PC-9 (cell line): ENCODE measurements at regions not wholly inside any gene's neighbourhood (a gene's known extent, or its start where the extent isn't known, plus 50 kb on each side); places are given as distances from the start of the nearest gene placed in this dataset.

Source experiments
- BruUV-seq: library from RNA; stranded (reverse); fragments of 400-500 nt; replicated peaks from 2 replicates; lab custom pipeline; 2021; lab: Mats Ljungman, UMichigan
- CTCF ChIA-PET: fragments of 300-600 bp; sonication (Branson Sonifier 250); formaldehyde crosslinking; loops from one replicate; lab custom pipeline; 2022; ENCODE audit warnings: antibody characterized with exemption; lab: Charles Lee
- POLR2A ChIA-PET: fragments of 300-600 bp; sonication (Branson Sonifier 250); formaldehyde crosslinking; loops from one replicate; lab custom pipeline; 2022; ENCODE audit warnings: antibody characterized with exemption; ENCODE audit not compliant: unreplicated experiment; lab: Charles Lee
- DNase-seq, 2 experiments: peaks; one replicate each; pipeline versions ENCODE4 v3.0.0 to v3.0.0-alpha.2; 2015 to 2022; ENCODE audit warnings: mixed read lengths in 1 of 2
- H2AFZ ChIP-seq: fragments of 200-600 bp; sonication (generic); 2 replicates; pipeline ENCODE4 v1.8.1; 2017; ENCODE audit warnings: antibody characterized with exemption
- H3F3A ChIP-seq: fragments of 200-600 bp; sonication (generic); 2 replicates; pipeline ENCODE4 v1.8.1; 2017; ENCODE audit warnings: antibody characterized with exemption, mild to moderate bottlenecking, low read depth; ENCODE audit not compliant: insufficient read depth
- H3K27ac ChIP-seq: fragments of 200-600 bp; sonication (generic); 2 replicates; pipeline ENCODE4 v1.6.1; 2016; ENCODE audit warnings: mixed run types
- H3K27me3 ChIP-seq: fragments of 200-600 bp; sonication (generic); 2 replicates; pipeline ENCODE4 v1.6.1; 2016; ENCODE audit warnings: low read depth, mixed run types; ENCODE audit not compliant: insufficient read depth
- H3K36me3 ChIP-seq: fragments of 200-600 bp; sonication (generic); 2 replicates; pipeline ENCODE4 v1.6.1; 2016; ENCODE audit warnings: low read depth, mixed run types
- H3K4me1 ChIP-seq: fragments of 200-600 bp; sonication (generic); replicated peaks from 2 replicates; pipeline ENCODE4 v1.6.1; 2016; ENCODE audit warnings: mixed run types; ENCODE audit not compliant: insufficient read depth
- H3K4me2 ChIP-seq: fragments of 200-600 bp; sonication (generic); 2 replicates; pipeline ENCODE4 v1.6.1; 2017; ENCODE audit warnings: mixed run types
- H3K4me3 ChIP-seq: fragments of 200-600 bp; sonication (generic); 2 replicates; pipeline ENCODE4 v1.6.1; 2016; ENCODE audit warnings: mixed run types
- H3K79me2 ChIP-seq: fragments of 200-600 bp; sonication (generic); 2 replicates; pipeline ENCODE4 v1.6.1; 2017; ENCODE audit warnings: low read depth, mixed run types
- H3K9me2 ChIP-seq: fragments of 200-600 bp; sonication (generic); 2 replicates; pipeline ENCODE4 v1.8.1; 2017; ENCODE audit warnings: mild to moderate bottlenecking; ENCODE audit not compliant: insufficient read depth
- H3K9me3 ChIP-seq: fragments of 200-600 bp; sonication (generic); 2 replicates; pipeline ENCODE4 v1.8.1; 2016; ENCODE audit warnings: low read depth; ENCODE audit not compliant: insufficient read depth
- H4K20me1 ChIP-seq: fragments of 200-600 bp; sonication (generic); 2 replicates; pipeline ENCODE4 v1.8.1; 2017; ENCODE audit not compliant: insufficient read depth
- EZH2 ChIP-seq: fragments of 200-600 bp; sonication (generic); IDR thresholded peaks from 2 replicates; pipeline ENCODE4 v1.8.0; 2017; ENCODE audit warnings: antibody characterized with exemption, low read depth
- intact Hi-C: fragments of 100-400 bp; cut with micrococcal nuclease; formaldehyde crosslinking; loops from one replicate; pipeline ENCODE4 v1.10.0; 2022; ENCODE audit not compliant: unreplicated experiment
- TF ChIP-seq, protein P1 (sequence below): fragments of 200-600 bp; sonication (generic); conservative IDR thresholded peaks from 2 replicates; pipeline ENCODE4 v1.6.1; 2017; ENCODE audit warnings: mixed run types, antibody characterized with exemption, mild to moderate bottlenecking, moderate library complexity

GRCh38 chr13:53311561-53311960, 282.9 kb downstream of the OLFM4 start:
- no peaks in the 10 kb centered on the region for H3K9me3 ChIP-seq
- POLR2A ChIA-PET = no interaction called here
- H3K4me1 ChIP-seq = no peaks in the 10 kb centered on the region
- H3K36me3 ChIP-seq = no peaks in the 10 kb centered on the region
- TF ChIP-seq, protein P1, sequence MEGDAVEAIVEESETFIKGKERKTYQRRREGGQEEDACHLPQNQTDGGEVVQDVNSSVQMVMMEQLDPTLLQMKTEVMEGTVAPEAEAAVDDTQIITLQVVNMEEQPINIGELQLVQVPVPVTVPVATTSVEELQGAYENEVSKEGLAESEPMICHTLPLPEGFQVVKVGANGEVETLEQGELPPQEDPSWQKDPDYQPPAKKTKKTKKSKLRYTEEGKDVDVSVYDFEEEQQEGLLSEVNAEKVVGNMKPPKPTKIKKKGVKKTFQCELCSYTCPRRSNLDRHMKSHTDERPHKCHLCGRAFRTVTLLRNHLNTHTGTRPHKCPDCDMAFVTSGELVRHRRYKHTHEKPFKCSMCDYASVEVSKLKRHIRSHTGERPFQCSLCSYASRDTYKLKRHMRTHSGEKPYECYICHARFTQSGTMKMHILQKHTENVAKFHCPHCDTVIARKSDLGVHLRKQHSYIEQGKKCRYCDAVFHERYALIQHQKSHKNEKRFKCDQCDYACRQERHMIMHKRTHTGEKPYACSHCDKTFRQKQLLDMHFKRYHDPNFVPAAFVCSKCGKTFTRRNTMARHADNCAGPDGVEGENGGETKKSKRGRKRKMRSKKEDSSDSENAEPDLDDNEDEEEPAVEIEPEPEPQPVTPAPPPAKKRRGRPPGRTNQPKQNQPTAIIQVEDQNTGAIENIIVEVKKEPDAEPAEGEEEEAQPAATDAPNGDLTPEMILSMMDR = no peak
- TF ChIP-seq EZH2 = no peak
- H2AFZ ChIP-seq = no peak overlapping the region
- BruUV-seq = no TSS peak
- no peaks in the 10 kb centered on the region for H3K27me3 ChIP-seq
- H3K4me2 ChIP-seq = no peak overlapping the region
- intact Hi-C loops = no loop called here
- CTCF ChIA-PET = no interaction called here
- no peak for DNase-seq
- H3K9me2 ChIP-seq = no peaks in the 10 kb centered on the region
- H4K20me1 ChIP-seq = no peaks in the 10 kb centered on the region
- H3K79me2 ChIP-seq = no peaks in the 10 kb centered on the region
- no peaks in the 10 kb centered on the region for H3F3A ChIP-seq
- H3K27ac ChIP-seq = no peak overlapping the region
- H3K4me3 ChIP-seq = no peak overlapping the region

DNA sequence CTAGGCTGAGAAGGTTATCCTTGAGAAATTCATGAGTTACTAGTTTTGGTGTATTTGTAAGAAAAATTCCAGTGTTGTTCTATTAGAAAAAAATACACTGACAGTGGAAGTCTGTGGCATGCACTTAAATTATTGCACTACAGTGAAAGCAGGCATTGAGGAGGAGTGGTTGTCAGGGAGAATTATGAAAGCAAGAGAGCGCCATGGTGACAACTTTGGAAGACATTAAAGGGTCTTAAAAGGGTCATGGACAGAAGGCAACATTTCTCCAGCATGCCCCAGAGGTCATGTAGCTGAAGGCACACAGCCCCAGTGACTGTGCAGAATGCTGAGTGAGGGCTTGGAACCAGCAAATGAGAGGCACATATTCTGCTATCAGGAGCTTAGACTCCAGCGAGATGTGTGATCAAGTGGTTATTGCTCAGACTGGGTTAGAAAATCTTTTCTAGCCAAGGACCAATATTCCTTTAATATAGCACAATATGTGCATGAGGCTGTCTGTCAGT, 292.7 kb downstream of the OLFM4 start:
- H3K9me2 ChIP-seq = no peaks in the 10 kb centered on the region
- no TSS peak for BruUV-seq
- intact Hi-C loops = no loop called here

DNA sequence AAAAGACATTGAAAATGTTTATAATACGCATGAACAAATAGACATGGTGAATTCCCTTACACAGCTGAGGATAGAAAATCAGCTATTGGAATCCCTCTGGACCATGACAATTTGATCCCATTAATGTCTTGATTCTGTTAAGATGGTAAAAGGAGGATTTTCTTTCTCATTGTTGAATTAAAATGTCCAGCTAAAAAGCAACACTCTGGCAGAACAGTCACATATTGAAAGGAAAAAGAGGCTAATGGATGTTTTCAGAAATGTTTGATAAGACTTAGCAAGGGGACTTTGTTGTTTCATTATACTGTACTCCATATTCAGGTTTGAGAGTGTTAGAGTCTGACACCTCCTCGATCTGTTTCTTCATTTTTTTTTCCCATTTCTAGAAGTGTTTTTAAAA, 296.0 kb downstream of the OLFM4 start:
- no peak for TF ChIP-seq EZH2
- TF ChIP-seq, protein P1 = no peak
- Histone ChIP-seq H3K9me2 (no peaks in the 10 kb centered on the region), H3K27me3 (no peaks in the 10 kb centered on the region; the same call in 1 of the 2 replicates), H3K4me2 (no peak overlapping the region), H4K20me1 (no peaks in the 10 kb centered on the region), H3K4me3 (no peak overlapping the region), H3K4me1 (no peaks in the 10 kb centered on the region), H3K27ac (no peak overlapping the region), H2AFZ (no peak overlapping the region), H3F3A (no peaks in the 10 kb centered on the region), H3K36me3 (no peaks in the 10 kb centered on the region), H3K9me3 (no peaks in the 10 kb centered on the region), H3K79me2 (no peaks in the 10 kb centered on the region)
- CTCF ChIA-PET = no interaction called here
- intact Hi-C loops = no loop called here
- no TSS peak for BruUV-seq
- POLR2A ChIA-PET = no interaction called here
- DNase-seq = no peak

More for the DNA sequence above, 292.7 kb downstream of the OLFM4 start:
- H3K4me1 ChIP-seq = no peaks in the 10 kb centered on the region
- no peaks in the 10 kb centered on the region for H3K36me3 ChIP-seq
- H2AFZ ChIP-seq = no peak overlapping the region
- no peaks in the 10 kb centered on the region for H3K79me2 ChIP-seq
- TF ChIP-seq, protein P1 = no peak
- POLR2A ChIA-PET = no interaction called here
- H3K27ac ChIP-seq = no peak overlapping the region
- no peak overlapping the region for H3K4me2 ChIP-seq
- no peaks in the 10 kb centered on the region; the same call in 1 of the 2 replicates for H3K27me3 ChIP-seq
- DNase-seq = no peak
- no peak overlapping the region for H3K4me3 ChIP-seq
- CTCF ChIA-PET = no interaction called here
- no peaks in the 10 kb centered on the region for H3F3A ChIP-seq
- H3K9me3 ChIP-seq = no peaks in the 10 kb centered on the region
- no peaks in the 10 kb centered on the region for H4K20me1 ChIP-seq
